ENCODE measurements at regions not wholly inside any gene's neighbourhood (a gene's known extent, or its start where the extent isn't known, plus 50 kb on each side); places are given as distances from the start of the nearest gene placed in this dataset.

DNA sequence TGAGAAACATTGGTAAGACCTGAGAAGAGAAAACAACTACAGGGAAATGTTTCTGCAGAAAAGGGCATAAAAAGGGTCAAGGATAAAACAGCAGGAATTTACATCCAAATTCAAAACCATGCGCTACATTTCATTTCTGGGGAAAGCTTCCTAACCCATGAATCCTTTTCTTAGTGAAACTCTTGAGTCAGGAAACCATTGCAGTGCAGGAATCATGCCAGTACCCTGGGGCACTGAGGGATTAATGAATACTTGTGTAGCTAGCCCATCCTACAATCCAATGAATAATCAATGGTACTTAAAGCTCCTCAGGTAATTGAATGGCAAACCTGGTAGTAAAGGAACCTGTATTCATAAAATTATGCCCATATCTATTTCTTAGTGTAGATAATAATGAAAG lies 580.5 kb downstream of the TLE1 start:
- TF ChIP-seq POLR2A (IDR thresholded peaks at IDR 0.05) (no peak), CTCF (IDR thresholded peaks at IDR 0.05) (no peak)
- Histone ChIP-seq H3K36me3 (replicated peaks in 1 of 2; ENCODE audit: insufficient read depth in 1 of 2, low read depth in 2 of 2) (no peaks in the 10 kb centered on the region), H3K27ac (no peak overlapping the region), H3K9me3 (no peaks in the 10 kb centered on the region), H3K4me1 (no peaks in the 10 kb centered on the region), H3K4me3 (no peak overlapping the region), H3K27me3 (no peaks in the 10 kb centered on the region)
- ATAC-seq (no peak), DNase-seq (no peak)
- intact Hi-C loops (cut with DNase I): no loop called here
- 86 to 100% methylated on average over 1 of the region's 1 CpG for WGBS, 2 donors

DNA sequence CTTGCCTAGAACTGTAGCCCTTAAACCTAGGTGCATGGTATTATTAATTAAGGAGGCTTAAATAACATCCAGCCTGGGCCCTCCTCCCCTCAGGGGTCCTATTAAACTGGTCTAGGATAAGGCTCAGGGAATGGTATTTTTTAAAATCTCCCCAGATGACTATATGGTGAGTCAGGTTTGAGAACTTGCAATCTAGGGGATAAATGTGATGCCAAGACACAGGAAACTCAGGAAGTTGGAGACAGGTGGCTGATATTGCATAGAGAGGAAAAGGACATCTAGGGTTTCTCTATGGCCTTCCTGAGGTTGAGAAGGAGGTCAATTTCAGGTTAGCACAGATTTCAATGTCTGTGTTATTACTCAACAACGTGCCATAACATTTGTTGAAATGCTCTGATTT lies 581.0 kb downstream of the TLE1 start:
- DNase-seq (no peak), ATAC-seq (no peak)
- TF ChIP-seq POLR2A (IDR thresholded peaks at IDR 0.05) (no peak), CTCF (IDR thresholded peaks at IDR 0.05) (no peak)
- intact Hi-C loops (cut with DNase I): no loop called here
- 65 to 68% methylated on average over 1 of the region's 1 CpG for WGBS, 2 donors
- Histone ChIP-seq H3K9me3 (no peaks in the 10 kb centered on the region), H3K27me3 (no peaks in the 10 kb centered on the region), H3K27ac (no peak overlapping the region), H3K4me3 (no peak overlapping the region), H3K36me3 (replicated peaks in 1 of 2; ENCODE audit: insufficient read depth in 1 of 2, low read depth in 2 of 2) (no peaks in the 10 kb centered on the region), H3K4me1 (no peaks in the 10 kb centered on the region)

DNA sequence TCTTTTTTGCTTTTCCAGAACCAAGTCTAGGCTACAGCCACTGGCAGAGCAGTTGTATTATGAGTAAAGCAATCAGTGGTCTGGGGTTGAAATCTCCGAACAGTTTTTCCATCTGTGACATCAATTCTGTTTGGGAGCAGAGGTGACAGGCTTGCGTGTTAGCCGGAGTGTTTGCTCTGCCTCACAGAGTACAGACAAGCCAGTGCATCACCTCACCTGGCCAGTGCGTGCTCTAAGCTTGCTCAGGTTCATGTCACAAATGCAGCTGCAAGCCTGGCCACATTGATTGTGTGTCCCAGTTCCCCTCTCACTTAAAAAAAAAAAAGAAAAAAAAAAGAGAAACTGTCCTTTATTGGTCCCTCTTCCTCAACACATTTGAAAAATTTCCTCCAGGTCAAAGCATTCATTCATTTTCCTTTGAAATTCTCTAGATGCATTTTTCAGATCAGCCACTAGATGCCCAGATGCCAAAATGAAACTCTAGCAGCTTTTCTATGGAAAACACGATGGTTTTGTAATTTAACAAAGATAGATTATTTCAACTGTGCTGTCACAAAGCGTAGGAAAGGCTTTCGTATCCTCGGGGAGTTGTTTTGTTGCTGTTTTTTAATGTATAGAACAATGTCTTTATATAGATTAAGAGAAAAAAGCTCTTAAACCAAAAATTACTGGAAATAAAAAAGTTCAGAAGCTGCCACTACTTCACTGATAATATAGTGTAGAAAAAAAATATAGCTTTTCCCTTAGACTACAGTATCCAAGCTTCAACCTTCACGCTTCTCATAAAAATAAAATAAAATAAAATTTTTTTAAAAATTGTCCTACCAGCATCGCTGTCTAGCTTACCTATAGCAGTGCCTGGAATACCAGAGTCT lies 585.5 kb downstream of the TLE1 start:
- Histone ChIP-seq H3K36me3 (replicated peaks in 1 of 2; ENCODE audit: insufficient read depth in 1 of 2, low read depth in 2 of 2) (no peaks in the 10 kb centered on the region), H3K4me3 (no peak overlapping the region), H3K4me1 (no peaks in the 10 kb centered on the region), H3K27ac (no peak overlapping the region), H3K27me3 (no peaks in the 10 kb centered on the region), H3K9me3 (no peaks in the 10 kb centered on the region)
- WGBS, 2 donors: 33 to 48% methylated on average over 10 of the region's 10 CpGs
- intact Hi-C loops (cut with DNase I): no loop called here
- no peak for DNase-seq
- peak; percentile 9 to 38 (median 16) for TF ChIP-seq CTCF (IDR thresholded peaks at IDR 0.05)
- no peak for TF ChIP-seq POLR2A (IDR thresholded peaks at IDR 0.05)
- no peak for ATAC-seq

DNA sequence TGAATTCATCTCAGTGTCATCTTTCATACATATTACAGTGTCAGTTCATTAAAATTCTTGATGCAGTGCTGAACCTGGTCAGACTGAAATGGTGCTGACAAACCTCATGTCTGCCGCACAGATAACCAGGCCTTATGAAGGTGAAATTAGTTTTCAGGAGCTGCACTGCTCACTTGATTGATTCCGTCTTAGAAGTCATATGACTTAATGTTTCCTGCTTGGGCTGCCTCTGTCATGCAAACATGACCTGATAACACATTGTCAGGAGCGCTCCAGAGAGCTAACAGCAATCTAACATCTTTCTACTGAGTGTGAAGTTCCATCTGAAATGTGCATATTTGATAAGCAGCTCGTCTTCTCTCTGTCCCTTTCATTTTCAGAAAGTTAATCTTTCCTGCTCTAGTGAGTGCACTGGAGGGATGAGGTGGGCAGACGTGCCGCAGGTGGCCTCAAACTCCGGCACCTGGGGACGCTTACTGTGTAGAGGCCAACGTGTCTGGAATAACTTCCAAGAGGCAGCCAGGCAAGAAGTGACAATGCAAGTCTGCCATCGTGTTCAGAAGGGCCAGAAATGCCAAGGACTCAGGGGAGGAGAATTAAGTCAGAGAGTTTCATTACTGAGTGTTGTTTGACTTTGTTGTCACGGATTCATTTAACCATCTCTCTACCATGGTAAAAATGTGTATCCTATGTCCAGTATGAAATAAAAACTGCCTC lies 592.1 kb downstream of the TLE1 start:
- Histone ChIP-seq H3K27me3 (no peaks in the 10 kb centered on the region), H3K9me3 (no peaks in the 10 kb centered on the region), H3K4me1 (no peaks in the 10 kb centered on the region), H3K4me3 (no peak overlapping the region), H3K27ac (no peak overlapping the region), H3K36me3 (replicated peaks in 1 of 2; ENCODE audit: insufficient read depth in 1 of 2, low read depth in 2 of 2) (no peaks in the 10 kb centered on the region)
- ATAC-seq (no peak), DNase-seq (no peak)
- WGBS, 2 donors: 52% methylated on average over 11 of the region's 11 CpGs
- TF ChIP-seq CTCF (IDR thresholded peaks at IDR 0.05) (no peak), POLR2A (IDR thresholded peaks at IDR 0.05) (no peak)
- intact Hi-C loops (cut with DNase I): no loop called here

Measured in body of pancreas (tissue), 4 donors.